HG02759 (cell line): ENCODE measurements at regions not wholly inside any gene's neighbourhood (a gene's known extent, or its start where the extent isn't known, plus 50 kb on each side); places are given as distances from the start of the nearest gene placed in this dataset.
"Not testable (repeated sequence)": the region's sequence is repeated elsewhere in the genome, so short reads cannot be mapped to it uniquely, and the experiment has no call there.

Experiments used
- ATAC-seq: cut with Tn5 transposase; IDR thresholded peaks from one replicate; pipeline ENCODE4 v1.9.1; 2021; ENCODE audit warnings: mild to moderate bottlenecking, moderate library complexity; ENCODE audit not compliant: unreplicated experiment

- ATAC-seq: no peak
Measured at GRCh38 chr12:25615119-25615518, 62.0 kb upstream of the LMNTD1 start.

- ATAC-seq: no peak
Measured at GRCh38 chr12:25616286-25616685, 63.2 kb upstream of the LMNTD1 start.

- no peak for ATAC-seq
Measured at GRCh38 chr12:25617991-25618390, 64.9 kb upstream of the LMNTD1 start.

- ATAC-seq: no peak
Measured at GRCh38 chr12:25623816-25624215, 70.7 kb upstream of the LMNTD1 start.

GRCh38 chr12:25625146-25625545 is 72.1 kb upstream of the LMNTD1 start:
- no peak for ATAC-seq

GRCh38 chr12:25629341-25629740 is 76.3 kb upstream of the LMNTD1 start:
- ATAC-seq: no peak

- not testable (repeated sequence) for ATAC-seq
Measured at GRCh38 chr12:25630735-25631515, 77.8 kb upstream of the LMNTD1 start.

- ATAC-seq: not testable (repeated sequence)
Measured at GRCh38 chr12:25633149-25633548, 80.1 kb upstream of the LMNTD1 start.

- no peak for ATAC-seq
Measured at GRCh38 chr12:25637752-25638151, 84.7 kb upstream of the LMNTD1 start.

GRCh38 chr12:25639406-25639805 is 86.3 kb upstream of the LMNTD1 start:
- no peak for ATAC-seq

- no peak for ATAC-seq
Measured at GRCh38 chr12:25644979-25645378, 91.9 kb upstream of the LMNTD1 start.

- ATAC-seq: no peak
Measured at GRCh38 chr12:25645427-25645826, 92.3 kb upstream of the LMNTD1 start.

- no peak for ATAC-seq
Measured at GRCh38 chr12:25651931-25652330, 98.8 kb upstream of the LMNTD1 start.

- ATAC-seq: no peak
Measured at GRCh38 chr12:25652371-25652770, 99.3 kb upstream of the LMNTD1 start.

- no peak for ATAC-seq
Measured at GRCh38 chr12:25653487-25654175, 100.5 kb upstream of the LMNTD1 start.

GRCh38 chr12:25655702-25656101 is 102.6 kb upstream of the LMNTD1 start:
- no peak for ATAC-seq

GRCh38 chr12:25659621-25660020 is 106.5 kb upstream of the LMNTD1 start:
- no peak for ATAC-seq

- ATAC-seq: no peak
Measured at GRCh38 chr12:25670076-25671055, 117.3 kb upstream of the LMNTD1 start.

- ATAC-seq: no peak
Measured at GRCh38 chr12:25675808-25676207, 122.7 kb upstream of the LMNTD1 start.

GRCh38 chr12:25677232-25677937 is 124.3 kb upstream of the LMNTD1 start:
- ATAC-seq: no peak

GRCh38 chr12:25681580-25681979 is 128.5 kb upstream of the LMNTD1 start:
- ATAC-seq: no peak
